ENCODE measurements at regions not wholly inside any gene's neighbourhood (a gene's known extent, or its start where the extent isn't known, plus 50 kb on each side); places are given as distances from the start of the nearest gene placed in this dataset.

GRCh38 chr21:35329940-35330660 lies 281.0 kb upstream of the RUNX1 start:
- ATAC-seq: no peak
- no peak for DNase-seq (ENCODE audit: low spot score)

- ATAC-seq: no peak
Observed at GRCh38 chr21:35328856-35329455, 279.9 kb upstream of the RUNX1 start.

GRCh38 chr21:35326677-35327076 lies 277.6 kb upstream of the RUNX1 start:
- ATAC-seq: no peak

More at GRCh38 chr21:35328856-35329455, 279.9 kb upstream of the RUNX1 start:
- no peak for DNase-seq (ENCODE audit: low spot score)

GRCh38 chr21:35325953-35326352 lies 276.9 kb upstream of the RUNX1 start:
- no peak for DNase-seq (ENCODE audit: low spot score)

More at GRCh38 chr21:35326677-35327076, 277.6 kb upstream of the RUNX1 start:
- no peak for DNase-seq (ENCODE audit: low spot score)

GRCh38 chr21:35324372-35325220 lies 275.5 kb upstream of the RUNX1 start:
- ATAC-seq (no peak), DNase-seq (ENCODE audit: low spot score) (no peak)

More at GRCh38 chr21:35325953-35326352, 276.9 kb upstream of the RUNX1 start:
- no peak for ATAC-seq

- no peak for DNase-seq (ENCODE audit: low spot score)
- no peak for ATAC-seq
Observed at GRCh38 chr21:35323947-35324346, 274.8 kb upstream of the RUNX1 start.

GRCh38 chr21:35321322-35322200 lies 272.5 kb upstream of the RUNX1 start:
- no peak for DNase-seq (ENCODE audit: low spot score)
- no peak for ATAC-seq

- no peak for ATAC-seq
Observed at GRCh38 chr21:35319684-35320283, 270.7 kb upstream of the RUNX1 start.

GRCh38 chr21:35316933-35317332 lies 267.8 kb upstream of the RUNX1 start:
- ATAC-seq (no peak), DNase-seq (ENCODE audit: low spot score) (no peak)

More at GRCh38 chr21:35319684-35320283, 270.7 kb upstream of the RUNX1 start:
- no peak for DNase-seq (ENCODE audit: low spot score)

GRCh38 chr21:35316456-35316855 lies 267.4 kb upstream of the RUNX1 start:
- DNase-seq (ENCODE audit: low spot score) (no peak), ATAC-seq (no peak)

- ATAC-seq (no peak), DNase-seq (ENCODE audit: low spot score) (no peak)
Observed at GRCh38 chr21:35314857-35315582, 265.9 kb upstream of the RUNX1 start.

- DNase-seq (ENCODE audit: low spot score) (no peak), ATAC-seq (no peak)
Observed at GRCh38 chr21:35311985-35312384, 262.9 kb upstream of the RUNX1 start.

- ATAC-seq (no peak), DNase-seq (ENCODE audit: low spot score) (no peak)
Observed at GRCh38 chr21:35309316-35309715, 260.2 kb upstream of the RUNX1 start.

- no peak for DNase-seq (ENCODE audit: low spot score)
- peak; percentile 33 for ATAC-seq
Observed at GRCh38 chr21:35303085-35303484, 254.0 kb upstream of the RUNX1 start.

GRCh38 chr21:35298757-35299156 lies 249.7 kb upstream of the RUNX1 start:
- DNase-seq (ENCODE audit: low spot score): no peak
- no peak for ATAC-seq

GRCh38 chr21:35297665-35298064 lies 248.6 kb upstream of the RUNX1 start:
- DNase-seq (ENCODE audit: low spot score) (no peak), ATAC-seq (no peak)

GRCh38 chr21:35294231-35294898 lies 245.3 kb upstream of the RUNX1 start:
- DNase-seq (ENCODE audit: low spot score) (no peak), ATAC-seq (no peak)

- ATAC-seq (no peak), DNase-seq (ENCODE audit: low spot score) (no peak)
Observed at GRCh38 chr21:35291973-35292627, 243.0 kb upstream of the RUNX1 start.
